ENCODE measurements at regions not wholly inside any gene's neighbourhood (a gene's known extent, or its start where the extent isn't known, plus 50 kb on each side); places are given as distances from the start of the nearest gene placed in this dataset.
"Not testable (repeated sequence)": the region's sequence is repeated elsewhere in the genome, so short reads cannot be mapped to it uniquely, and the experiment has no call there.

GRCh38 chr1:189289346-189289745 is 1188.3 kb downstream of the BRINP3 start:
- no peak for DNase-seq

- no peak for DNase-seq
Observed at GRCh38 chr1:189301235-189301634, 1176.4 kb downstream of the BRINP3 start.

GRCh38 chr1:189305279-189305678 is 1172.4 kb downstream of the BRINP3 start:
- DNase-seq, result no peak

- no peak for DNase-seq
Observed at GRCh38 chr1:189311915-189312314, 1165.7 kb downstream of the BRINP3 start.

- no peak for DNase-seq
Observed at GRCh38 chr1:189312499-189312898, 1165.2 kb downstream of the BRINP3 start.

- no peak for DNase-seq
Observed at GRCh38 chr1:189313488-189313887, 1164.2 kb downstream of the BRINP3 start.

- no peak for DNase-seq
Observed at GRCh38 chr1:189315035-189315901, 1162.4 kb downstream of the BRINP3 start.

- DNase-seq, result no peak
Observed at GRCh38 chr1:189323091-189323490, 1154.6 kb downstream of the BRINP3 start.

GRCh38 chr1:189331071-189331470 is 1146.6 kb downstream of the BRINP3 start:
- not testable (repeated sequence) for DNase-seq

- DNase-seq, result no peak
Observed at GRCh38 chr1:189336115-189337100, 1141.3 kb downstream of the BRINP3 start.

GRCh38 chr1:189349607-189350006 is 1128.1 kb downstream of the BRINP3 start:
- DNase-seq, result no peak

- DNase-seq, result no peak
Observed at GRCh38 chr1:189350983-189351616, 1126.6 kb downstream of the BRINP3 start.

GRCh38 chr1:189351960-189352359 is 1125.7 kb downstream of the BRINP3 start:
- no peak for DNase-seq

- no peak for DNase-seq
Observed at GRCh38 chr1:189356206-189356605, 1121.5 kb downstream of the BRINP3 start.

- DNase-seq, result no peak
Observed at GRCh38 chr1:189357317-189357716, 1120.3 kb downstream of the BRINP3 start.

GRCh38 chr1:189369612-189370011 is 1108.1 kb downstream of the BRINP3 start:
- DNase-seq, result no peak

GRCh38 chr1:189374816-189375215 is 1102.8 kb downstream of the BRINP3 start:
- DNase-seq, result no peak

- no peak for DNase-seq
Observed at GRCh38 chr1:189405419-189405818, 1072.2 kb downstream of the BRINP3 start.

- no peak for DNase-seq
Observed at GRCh38 chr1:189409774-189410173, 1067.9 kb downstream of the BRINP3 start.

- DNase-seq, result no peak
Observed at GRCh38 chr1:189424746-189425331, 1052.8 kb downstream of the BRINP3 start.

GRCh38 chr1:189429610-189430009 is 1048.1 kb downstream of the BRINP3 start:
- peak; percentile 1 for DNase-seq

GRCh38 chr1:189431447-189431846 is 1046.2 kb downstream of the BRINP3 start:
- DNase-seq, result no peak

GRCh38 chr1:189432753-189433152 is 1044.9 kb downstream of the BRINP3 start:
- no peak for DNase-seq
